ENCODE measurements at regions not wholly inside any gene's neighbourhood (a gene's known extent, or its start where the extent isn't known, plus 50 kb on each side); places are given as distances from the start of the nearest gene placed in this dataset.

DNA sequence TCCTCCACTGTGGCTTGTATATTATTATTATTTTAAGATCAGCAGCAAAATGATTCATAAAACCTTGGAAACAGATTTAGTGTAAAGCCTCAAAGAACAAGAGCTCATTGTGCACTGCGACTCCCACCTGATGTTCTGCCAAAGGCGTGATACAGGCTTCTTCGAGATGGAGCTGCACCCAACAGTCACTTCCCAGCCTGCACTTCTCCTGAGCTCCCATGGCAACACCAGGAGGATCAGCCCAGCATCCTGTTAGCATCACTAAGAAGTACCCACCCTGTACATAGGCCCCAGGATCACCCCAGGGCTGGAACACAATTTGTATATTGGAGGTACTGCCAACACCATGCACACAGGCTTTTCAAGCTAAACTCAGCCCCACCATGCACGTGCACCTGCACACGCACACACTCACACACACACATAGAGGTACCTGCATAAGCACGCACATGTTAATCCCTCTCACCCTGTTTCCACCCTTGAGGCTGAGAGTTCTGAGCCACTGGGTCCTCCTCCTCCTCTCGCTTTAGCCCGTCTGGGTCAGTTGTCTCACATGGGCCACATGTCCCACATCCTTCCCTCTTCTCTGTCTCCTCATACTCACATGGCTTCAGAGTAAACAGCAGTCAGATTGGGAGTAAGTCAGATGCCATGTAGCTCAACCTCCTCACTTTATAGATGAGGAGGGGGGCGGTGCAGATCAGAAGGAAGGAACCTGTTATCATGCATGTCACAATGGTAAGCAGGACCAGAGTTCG is 281.9 kb upstream of the POU3F1 start:
- Histone ChIP-seq H3K4me1 (ENCODE audit: insufficient read depth, poor library complexity, severe bottlenecking) (no peaks in the 10 kb centered on the region), H3K27me3 (ENCODE audit: insufficient read depth, poor library complexity, severe bottlenecking) (peaks cover 6% of the 10 kb centered on the region), H3K9me3 (ENCODE audit: severe bottlenecking) (no peaks in the 10 kb centered on the region), H3K36me3 (ENCODE audit: low read depth) (no peaks in the 10 kb centered on the region), H3K27ac (ENCODE audit: poor library complexity, severe bottlenecking) (no peak overlapping the region), H3K4me3 (ENCODE audit: severe bottlenecking) (no peak overlapping the region)
- ATAC-seq (ENCODE audit: low read depth) (no peak), DNase-seq (ENCODE audit: low spot score) (no peak)
- TF ChIP-seq, protein P1, sequence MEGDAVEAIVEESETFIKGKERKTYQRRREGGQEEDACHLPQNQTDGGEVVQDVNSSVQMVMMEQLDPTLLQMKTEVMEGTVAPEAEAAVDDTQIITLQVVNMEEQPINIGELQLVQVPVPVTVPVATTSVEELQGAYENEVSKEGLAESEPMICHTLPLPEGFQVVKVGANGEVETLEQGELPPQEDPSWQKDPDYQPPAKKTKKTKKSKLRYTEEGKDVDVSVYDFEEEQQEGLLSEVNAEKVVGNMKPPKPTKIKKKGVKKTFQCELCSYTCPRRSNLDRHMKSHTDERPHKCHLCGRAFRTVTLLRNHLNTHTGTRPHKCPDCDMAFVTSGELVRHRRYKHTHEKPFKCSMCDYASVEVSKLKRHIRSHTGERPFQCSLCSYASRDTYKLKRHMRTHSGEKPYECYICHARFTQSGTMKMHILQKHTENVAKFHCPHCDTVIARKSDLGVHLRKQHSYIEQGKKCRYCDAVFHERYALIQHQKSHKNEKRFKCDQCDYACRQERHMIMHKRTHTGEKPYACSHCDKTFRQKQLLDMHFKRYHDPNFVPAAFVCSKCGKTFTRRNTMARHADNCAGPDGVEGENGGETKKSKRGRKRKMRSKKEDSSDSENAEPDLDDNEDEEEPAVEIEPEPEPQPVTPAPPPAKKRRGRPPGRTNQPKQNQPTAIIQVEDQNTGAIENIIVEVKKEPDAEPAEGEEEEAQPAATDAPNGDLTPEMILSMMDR (IDR thresholded peaks at IDR 0.05; ENCODE audit: poor library complexity, severe bottlenecking) = no peak

GRCh38 chr1:38327559-38327973 is 281.0 kb upstream of the POU3F1 start:
- ATAC-seq (ENCODE audit: low read depth) = no peak
- no peaks in the 10 kb centered on the region for H3K36me3 ChIP-seq (ENCODE audit: low read depth)
- H3K9me3 ChIP-seq (ENCODE audit: severe bottlenecking) = no peaks in the 10 kb centered on the region
- H3K27ac ChIP-seq (ENCODE audit: poor library complexity, severe bottlenecking) = no peak overlapping the region
- TF ChIP-seq, protein P1 (IDR thresholded peaks at IDR 0.05; ENCODE audit: poor library complexity, severe bottlenecking) = no peak
- H3K27me3 ChIP-seq (ENCODE audit: insufficient read depth, poor library complexity, severe bottlenecking) = peaks cover 14% of the 10 kb centered on the region
- H3K4me1 ChIP-seq (ENCODE audit: insufficient read depth, poor library complexity, severe bottlenecking) = no peaks in the 10 kb centered on the region
- DNase-seq (ENCODE audit: low spot score) = no peak
- H3K4me3 ChIP-seq (ENCODE audit: severe bottlenecking) = no peak overlapping the region

DNA sequence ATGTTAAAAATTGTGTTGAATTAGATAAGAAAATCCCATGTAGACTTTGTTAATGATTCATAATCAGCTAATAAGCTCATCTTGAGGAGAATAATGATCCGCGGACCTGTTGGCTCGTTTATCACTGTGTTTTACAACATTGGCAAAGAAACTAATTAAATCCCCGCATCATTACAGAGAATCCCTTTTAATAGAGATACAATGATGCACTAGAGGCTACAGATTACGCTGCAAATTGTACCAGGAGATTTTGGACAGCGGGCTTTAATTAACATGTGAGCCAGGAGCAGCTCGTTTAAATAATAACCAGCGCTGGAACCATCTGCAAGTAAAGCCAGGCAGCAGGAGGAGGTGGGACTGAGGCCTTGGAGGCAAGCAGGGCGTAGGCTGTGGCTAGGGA is 280.3 kb upstream of the POU3F1 start:
- DNase-seq (ENCODE audit: low spot score) = no peak
- H3K9me3 ChIP-seq (ENCODE audit: severe bottlenecking) = no peaks in the 10 kb centered on the region
- H3K36me3 ChIP-seq (ENCODE audit: low read depth) = no peaks in the 10 kb centered on the region
- H3K4me3 ChIP-seq (ENCODE audit: severe bottlenecking) = no peak overlapping the region
- TF ChIP-seq, protein P1 (IDR thresholded peaks at IDR 0.05; ENCODE audit: poor library complexity, severe bottlenecking) = no peak
- no peaks in the 10 kb centered on the region for H3K4me1 ChIP-seq (ENCODE audit: insufficient read depth, poor library complexity, severe bottlenecking)
- no peak overlapping the region for H3K27ac ChIP-seq (ENCODE audit: poor library complexity, severe bottlenecking)
- no peak for ATAC-seq (ENCODE audit: low read depth)
- H3K27me3 ChIP-seq (ENCODE audit: insufficient read depth, poor library complexity, severe bottlenecking) = peaks cover 22% of the 10 kb centered on the region

DNA sequence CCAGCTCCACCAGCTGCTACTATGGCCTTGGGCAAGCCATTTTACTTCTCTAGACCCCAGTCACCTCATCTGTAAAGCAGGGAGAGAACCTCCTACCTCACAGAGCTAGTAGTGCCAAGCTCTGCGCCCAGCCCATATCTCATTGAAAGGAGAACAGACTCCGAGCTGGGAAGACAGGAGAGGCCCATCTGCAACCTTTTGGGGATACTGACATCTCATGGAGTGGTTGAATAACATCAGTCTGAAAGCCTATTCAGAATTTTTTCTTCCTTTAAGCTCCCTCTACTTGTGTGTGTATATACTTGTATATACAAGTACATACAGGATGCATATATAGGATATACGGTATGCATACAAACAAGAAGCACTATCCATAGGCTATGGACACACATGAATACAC is 279.5 kb upstream of the POU3F1 start:
- Histone ChIP-seq H3K4me3 (ENCODE audit: severe bottlenecking) (no peak overlapping the region), H3K9me3 (ENCODE audit: severe bottlenecking) (no peaks in the 10 kb centered on the region), H3K27ac (ENCODE audit: poor library complexity, severe bottlenecking) (no peak overlapping the region), H3K36me3 (ENCODE audit: low read depth) (no peaks in the 10 kb centered on the region), H3K4me1 (ENCODE audit: insufficient read depth, poor library complexity, severe bottlenecking) (no peaks in the 10 kb centered on the region), H3K27me3 (ENCODE audit: insufficient read depth, poor library complexity, severe bottlenecking) (peaks cover 29% of the 10 kb centered on the region)
- DNase-seq (ENCODE audit: low spot score) (no peak), ATAC-seq (ENCODE audit: low read depth) (no peak)
- TF ChIP-seq, protein P1 (IDR thresholded peaks at IDR 0.05; ENCODE audit: poor library complexity, severe bottlenecking) = no peak

DNA sequence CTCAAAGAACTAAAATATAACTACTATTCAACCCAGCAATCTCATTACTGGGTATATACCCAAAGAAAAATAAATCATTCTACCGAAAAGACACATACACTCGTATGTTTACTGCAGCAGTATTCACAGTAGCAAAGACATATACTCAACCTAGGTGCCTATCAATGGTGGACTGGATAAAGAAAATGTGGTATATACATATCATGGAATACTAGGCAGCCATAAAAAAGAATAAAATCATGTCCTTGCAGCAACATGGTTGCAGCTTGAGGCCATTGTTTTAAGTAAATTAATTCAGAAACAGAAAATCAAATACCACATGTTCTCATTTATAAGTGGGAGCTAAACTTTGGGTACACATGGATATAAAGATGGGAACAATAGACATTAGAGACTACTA is 266.2 kb upstream of the POU3F1 start:
- Histone ChIP-seq H3K4me1 (ENCODE audit: insufficient read depth, poor library complexity, severe bottlenecking) (no peaks in the 10 kb centered on the region), H3K27ac (ENCODE audit: poor library complexity, severe bottlenecking) (no peak overlapping the region)
- ATAC-seq (ENCODE audit: low read depth) = no peak

More for the DNA sequence above, 266.2 kb upstream of the POU3F1 start:
- TF ChIP-seq, protein P1 (IDR thresholded peaks at IDR 0.05; ENCODE audit: poor library complexity, severe bottlenecking) = no peak
- no peak for DNase-seq (ENCODE audit: low spot score)
- H3K27me3 ChIP-seq (ENCODE audit: insufficient read depth, poor library complexity, severe bottlenecking) = peaks cover 36% of the 10 kb centered on the region
- H3K36me3 ChIP-seq (ENCODE audit: low read depth) = no peaks in the 10 kb centered on the region
- H3K9me3 ChIP-seq (ENCODE audit: severe bottlenecking) = peaks cover 3% of the 10 kb centered on the region
- no peak overlapping the region for H3K4me3 ChIP-seq (ENCODE audit: severe bottlenecking)

Data from RWPE2 (cell line).